ENCODE measurements at regions not wholly inside any gene's neighbourhood (a gene's known extent, or its start where the extent isn't known, plus 50 kb on each side); places are given as distances from the start of the nearest gene placed in this dataset.

- TF ChIP-seq EZH2 (IDR thresholded peaks at IDR 0.05; ENCODE audit: low read length) = no peak
- TF ChIP-seq, protein P1, sequence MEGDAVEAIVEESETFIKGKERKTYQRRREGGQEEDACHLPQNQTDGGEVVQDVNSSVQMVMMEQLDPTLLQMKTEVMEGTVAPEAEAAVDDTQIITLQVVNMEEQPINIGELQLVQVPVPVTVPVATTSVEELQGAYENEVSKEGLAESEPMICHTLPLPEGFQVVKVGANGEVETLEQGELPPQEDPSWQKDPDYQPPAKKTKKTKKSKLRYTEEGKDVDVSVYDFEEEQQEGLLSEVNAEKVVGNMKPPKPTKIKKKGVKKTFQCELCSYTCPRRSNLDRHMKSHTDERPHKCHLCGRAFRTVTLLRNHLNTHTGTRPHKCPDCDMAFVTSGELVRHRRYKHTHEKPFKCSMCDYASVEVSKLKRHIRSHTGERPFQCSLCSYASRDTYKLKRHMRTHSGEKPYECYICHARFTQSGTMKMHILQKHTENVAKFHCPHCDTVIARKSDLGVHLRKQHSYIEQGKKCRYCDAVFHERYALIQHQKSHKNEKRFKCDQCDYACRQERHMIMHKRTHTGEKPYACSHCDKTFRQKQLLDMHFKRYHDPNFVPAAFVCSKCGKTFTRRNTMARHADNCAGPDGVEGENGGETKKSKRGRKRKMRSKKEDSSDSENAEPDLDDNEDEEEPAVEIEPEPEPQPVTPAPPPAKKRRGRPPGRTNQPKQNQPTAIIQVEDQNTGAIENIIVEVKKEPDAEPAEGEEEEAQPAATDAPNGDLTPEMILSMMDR (optimal IDR thresholded peaks at IDR 0.05 in 1 of 3, IDR thresholded peaks at IDR 0.05 in 1 of 3, conservative IDR thresholded peaks at IDR 0.05 in 1 of 3; ENCODE audit: extremely low read depth in 1 of 3, insufficient read depth in 2 of 3, low read length in 3 of 3) = no peak
- Histone ChIP-seq H3K9ac (ENCODE audit: control insufficient read depth, extremely low read depth, insufficient read depth, low read length) (no peak overlapping the region), H3K9me1 (ENCODE audit: control insufficient read depth, extremely low read depth, insufficient read depth, low read length) (no peaks in the 10 kb centered on the region), H3K27me3 (ENCODE audit: control insufficient read depth, extremely low read depth, insufficient read depth, low read length) (peaks cover 6% of the 10 kb centered on the region), H4K20me1 (ENCODE audit: control insufficient read depth, extremely low read depth, insufficient read depth, low read length) (no peaks in the 10 kb centered on the region), H3K4me2 (ENCODE audit: control insufficient read depth, extremely low read depth, insufficient read depth, low read depth, low read length) (no peak overlapping the region), H3K79me2 (ENCODE audit: control insufficient read depth, insufficient read depth, low read length) (no peaks in the 10 kb centered on the region), H2AFZ (ENCODE audit: control insufficient read depth, low read length) (no peak overlapping the region), H3K4me3 (ENCODE audit: control insufficient read depth in 2 of 3, extremely low read depth in 1 of 3, insufficient read depth in 2 of 3, low read depth in 1 of 3, low read length in 3 of 3) (no peak overlapping the region), H3K9me3 (ENCODE audit: control insufficient read depth, low read depth, low read length) (no peaks in the 10 kb centered on the region), H3K27ac (ENCODE audit: control insufficient read depth, insufficient read depth, low read length) (no peak overlapping the region), H3K4me1 (ENCODE audit: control insufficient read depth, extremely low read depth, insufficient read depth, low read length) (no peaks in the 10 kb centered on the region), H3K36me3 (ENCODE audit: control insufficient read depth in 2 of 2, extremely low read depth in 1 of 2, insufficient read depth in 2 of 2, low read length in 2 of 2) (no peaks in the 10 kb centered on the region)
- DNase-seq (ENCODE audit: low read depth, low spot score) (no peak), FAIRE-seq (no peak)
- dilution Hi-C loops (cut with MboI; ENCODE audit: extremely low pct_ligation_motif_present, low sequenced_read_pairs) = no loop called here
Measured at GRCh38 chr3:187465503-187465902, 97.3 kb downstream of the RTP4 start.

DNA sequence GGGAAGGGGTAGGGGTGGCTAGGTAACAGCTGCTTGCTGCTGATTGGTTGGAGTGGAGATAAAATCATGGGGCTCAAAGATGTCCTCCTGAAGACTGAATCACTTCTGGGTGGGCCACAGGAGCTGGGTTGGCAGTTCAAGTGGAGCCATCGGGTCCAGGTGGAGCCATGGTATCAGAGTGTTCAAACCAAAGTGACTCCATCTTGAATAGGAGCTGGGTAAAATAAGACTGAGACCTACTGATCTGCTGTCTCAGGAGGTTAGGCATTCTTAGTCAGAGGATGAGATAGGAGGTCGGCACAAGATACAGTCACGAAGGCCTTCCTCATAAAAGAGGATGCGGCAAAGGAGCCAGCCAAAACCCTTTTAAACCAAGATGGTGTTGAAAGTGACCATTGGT is 96.5 kb downstream of the RTP4 start:
- H3K4me3 ChIP-seq (ENCODE audit: control insufficient read depth in 2 of 3, extremely low read depth in 1 of 3, insufficient read depth in 2 of 3, low read depth in 1 of 3, low read length in 3 of 3) = no peak overlapping the region
- peaks cover 6% of the 10 kb centered on the region for H3K27me3 ChIP-seq (ENCODE audit: control insufficient read depth, extremely low read depth, insufficient read depth, low read length)
- H3K4me1 ChIP-seq (ENCODE audit: control insufficient read depth, extremely low read depth, insufficient read depth, low read length) = no peaks in the 10 kb centered on the region
- no peaks in the 10 kb centered on the region for H3K9me1 ChIP-seq (ENCODE audit: control insufficient read depth, extremely low read depth, insufficient read depth, low read length)
- dilution Hi-C loops (cut with MboI; ENCODE audit: extremely low pct_ligation_motif_present, low sequenced_read_pairs) = no loop called here
- no peak overlapping the region for H3K9ac ChIP-seq (ENCODE audit: control insufficient read depth, extremely low read depth, insufficient read depth, low read length)
- H3K4me2 ChIP-seq (ENCODE audit: control insufficient read depth, extremely low read depth, insufficient read depth, low read depth, low read length) = no peak overlapping the region
- no peak overlapping the region for H3K27ac ChIP-seq (ENCODE audit: control insufficient read depth, insufficient read depth, low read length)
- H3K36me3 ChIP-seq (ENCODE audit: control insufficient read depth in 2 of 2, extremely low read depth in 1 of 2, insufficient read depth in 2 of 2, low read length in 2 of 2) = no peaks in the 10 kb centered on the region
- no peaks in the 10 kb centered on the region for H3K9me3 ChIP-seq (ENCODE audit: control insufficient read depth, low read depth, low read length)
- no peak for TF ChIP-seq EZH2 (IDR thresholded peaks at IDR 0.05; ENCODE audit: low read length)
- TF ChIP-seq, protein P1 (optimal IDR thresholded peaks at IDR 0.05 in 1 of 3, IDR thresholded peaks at IDR 0.05 in 1 of 3, conservative IDR thresholded peaks at IDR 0.05 in 1 of 3; ENCODE audit: extremely low read depth in 1 of 3, insufficient read depth in 2 of 3, low read length in 3 of 3) = no peak
- H2AFZ ChIP-seq (ENCODE audit: control insufficient read depth, low read length) = no peak overlapping the region
- H4K20me1 ChIP-seq (ENCODE audit: control insufficient read depth, extremely low read depth, insufficient read depth, low read length) = no peaks in the 10 kb centered on the region
- DNase-seq (ENCODE audit: low read depth, low spot score) (no peak), FAIRE-seq (no peak)
- H3K79me2 ChIP-seq (ENCODE audit: control insufficient read depth, insufficient read depth, low read length) = no peaks in the 10 kb centered on the region

Measured in keratinocyte (primary cell).